ENCODE measurements at regions not wholly inside any gene's neighbourhood (a gene's known extent, or its start where the extent isn't known, plus 50 kb on each side); places are given as distances from the start of the nearest gene placed in this dataset.
"Not testable (repeated sequence)": the region's sequence is repeated elsewhere in the genome, so short reads cannot be mapped to it uniquely, and the experiment has no call there.

DNA sequence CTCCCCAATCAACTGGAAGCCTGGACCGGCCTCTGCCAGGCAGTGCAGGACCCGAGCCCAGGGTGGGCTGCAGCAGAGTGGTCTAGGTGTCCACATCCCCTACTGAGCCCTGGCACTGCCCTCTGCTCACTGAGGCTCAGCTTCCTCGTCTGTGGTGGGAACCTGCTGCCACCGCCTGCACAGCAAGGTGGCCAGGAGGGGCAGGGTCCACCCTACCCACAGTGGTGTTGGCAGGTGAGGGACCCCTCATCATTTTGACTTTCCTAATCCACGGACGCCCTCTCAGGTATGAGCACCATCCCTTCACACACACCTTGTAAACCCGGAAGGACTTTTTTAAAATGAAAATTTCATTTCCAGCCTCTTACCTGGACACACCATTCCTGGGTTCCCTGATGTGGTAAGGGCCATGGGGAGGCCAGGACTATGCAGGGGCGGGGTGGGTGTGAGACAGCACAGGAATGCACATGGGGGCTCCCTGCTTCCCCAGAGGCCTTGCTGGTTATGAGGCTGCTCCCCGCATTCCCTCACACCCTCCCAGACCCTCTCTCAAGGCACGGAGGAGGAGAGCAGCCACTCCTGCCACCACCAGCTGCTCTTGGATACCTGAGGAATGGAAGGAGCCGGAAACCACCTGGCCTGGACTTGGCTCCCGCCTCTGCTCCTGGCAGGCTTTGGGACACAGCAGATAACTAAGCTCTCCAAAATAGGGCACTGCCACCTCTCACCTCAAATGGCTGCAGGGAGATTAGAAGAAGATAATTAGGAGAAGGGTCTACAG is 185.9 kb upstream of the TPM1 start:
- Histone ChIP-seq H3K36me3 (no peaks in the 10 kb centered on the region), H3K9me3 (peaks cover 5% of the 10 kb centered on the region; the same call in 1 of the 2 replicates), H3K4me3 (no peak overlapping the region), H3K27me3 (no peaks in the 10 kb centered on the region)
- DNase-seq = no peak

DNA sequence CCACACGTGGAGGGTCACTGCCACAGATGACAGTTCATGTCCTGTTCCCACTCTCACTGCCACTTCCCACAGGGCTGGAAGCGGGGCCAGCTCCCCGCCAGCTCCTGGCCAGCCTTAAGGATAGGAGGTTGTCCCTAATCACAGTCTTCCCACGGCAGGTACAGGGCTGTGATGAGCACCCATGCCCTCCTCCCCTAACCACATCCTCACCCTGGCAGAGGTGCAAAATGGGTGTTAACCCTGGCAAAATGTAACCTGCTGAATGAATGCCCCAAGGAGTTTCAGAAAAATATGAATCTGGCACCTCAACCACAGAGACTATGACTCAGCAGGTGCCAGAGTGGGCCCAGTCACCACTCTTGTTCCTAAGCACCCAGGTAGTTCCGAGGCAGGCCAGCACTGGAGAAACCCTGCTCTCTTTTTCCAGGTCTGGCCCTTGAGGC is 185.1 kb upstream of the TPM1 start:
- Histone ChIP-seq H3K27me3 (no peaks in the 10 kb centered on the region), H3K36me3 (no peaks in the 10 kb centered on the region), H3K4me3 (no peak overlapping the region), H3K9me3 (peaks cover 5% of the 10 kb centered on the region; the same call in 1 of the 2 replicates)
- DNase-seq = no peak

DNA sequence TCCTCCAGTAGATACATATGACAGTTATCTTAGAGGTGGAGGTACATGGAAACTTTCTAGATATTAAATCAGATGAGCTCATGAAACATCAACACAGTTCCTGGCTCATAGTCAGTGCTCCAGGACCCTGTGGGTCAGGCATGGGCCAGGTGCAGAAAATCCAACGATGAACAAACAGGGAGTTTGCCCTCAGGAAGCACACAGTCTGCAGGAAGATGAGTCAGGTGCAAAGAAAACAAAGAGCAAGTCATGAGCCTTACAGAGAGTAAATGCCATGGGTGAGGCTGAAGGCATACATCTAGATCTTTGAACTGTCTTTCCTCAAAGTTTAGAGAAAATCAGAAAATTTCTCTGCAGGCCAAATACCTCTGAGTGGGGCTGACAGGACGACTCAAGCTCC is 184.2 kb upstream of the TPM1 start:
- Histone ChIP-seq H3K36me3 (no peaks in the 10 kb centered on the region), H3K4me3 (no peak overlapping the region), H3K27me3 (no peaks in the 10 kb centered on the region), H3K9me3 (peaks cover 5% of the 10 kb centered on the region; the same call in 1 of the 2 replicates)
- DNase-seq = no peak

- no peak for DNase-seq
- H3K27me3 ChIP-seq = no peaks in the 10 kb centered on the region
- H3K36me3 ChIP-seq = no peaks in the 10 kb centered on the region
- peaks cover 5% of the 10 kb centered on the region; the same call in 1 of the 2 replicates for H3K9me3 ChIP-seq
- no peak overlapping the region for H3K4me3 ChIP-seq
Observed at GRCh38 chr15:62862717-62863116, 179.8 kb upstream of the TPM1 start.

- H3K36me3 ChIP-seq = no peaks in the 10 kb centered on the region
- no peak for DNase-seq
- no peaks in the 10 kb centered on the region; the same call in 1 of the 2 replicates for H3K9me3 ChIP-seq
- no peaks in the 10 kb centered on the region for H3K27me3 ChIP-seq
- H3K4me3 ChIP-seq = no peak overlapping the region
Observed at GRCh38 chr15:62866366-62866765, 176.2 kb upstream of the TPM1 start.

GRCh38 chr15:62867844-62868243 is 174.7 kb upstream of the TPM1 start:
- H3K36me3 ChIP-seq = no peaks in the 10 kb centered on the region
- no peaks in the 10 kb centered on the region for H3K9me3 ChIP-seq
- DNase-seq = no peak
- no peaks in the 10 kb centered on the region for H3K27me3 ChIP-seq
- H3K4me3 ChIP-seq = no peak overlapping the region

GRCh38 chr15:62868507-62868906 is 174.0 kb upstream of the TPM1 start:
- H3K36me3 ChIP-seq = no peaks in the 10 kb centered on the region
- H3K27me3 ChIP-seq = no peaks in the 10 kb centered on the region
- no peaks in the 10 kb centered on the region for H3K9me3 ChIP-seq
- no peak overlapping the region for H3K4me3 ChIP-seq
- DNase-seq = no peak

GRCh38 chr15:62869116-62869515 is 173.4 kb upstream of the TPM1 start:
- Histone ChIP-seq H3K4me3 (no peak overlapping the region), H3K27me3 (no peaks in the 10 kb centered on the region), H3K36me3 (no peaks in the 10 kb centered on the region), H3K9me3 (no peaks in the 10 kb centered on the region)
- no peak for DNase-seq

DNA sequence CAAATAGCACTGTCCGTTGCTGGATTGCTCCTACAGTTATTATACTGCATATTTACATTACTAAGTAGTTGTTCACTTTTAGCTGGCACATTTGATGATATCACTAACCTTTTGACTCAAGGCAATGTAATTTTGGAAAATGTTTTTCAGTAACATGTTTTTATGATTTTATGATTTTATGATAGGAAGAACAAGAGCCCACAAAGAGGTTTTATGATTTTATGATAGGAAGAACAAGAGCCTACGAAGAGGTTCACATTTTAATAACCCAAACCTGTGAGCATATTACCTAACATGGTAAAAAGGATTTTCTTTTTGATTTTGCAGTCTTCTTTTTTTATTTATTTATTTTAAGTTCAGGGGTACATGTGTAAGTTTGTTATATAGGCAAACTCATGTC is 172.3 kb upstream of the TPM1 start:
- H3K36me3 ChIP-seq = no peaks in the 10 kb centered on the region
- H3K27me3 ChIP-seq = no peaks in the 10 kb centered on the region
- no peak for DNase-seq
- no peak overlapping the region for H3K4me3 ChIP-seq
- no peaks in the 10 kb centered on the region for H3K9me3 ChIP-seq

DNA sequence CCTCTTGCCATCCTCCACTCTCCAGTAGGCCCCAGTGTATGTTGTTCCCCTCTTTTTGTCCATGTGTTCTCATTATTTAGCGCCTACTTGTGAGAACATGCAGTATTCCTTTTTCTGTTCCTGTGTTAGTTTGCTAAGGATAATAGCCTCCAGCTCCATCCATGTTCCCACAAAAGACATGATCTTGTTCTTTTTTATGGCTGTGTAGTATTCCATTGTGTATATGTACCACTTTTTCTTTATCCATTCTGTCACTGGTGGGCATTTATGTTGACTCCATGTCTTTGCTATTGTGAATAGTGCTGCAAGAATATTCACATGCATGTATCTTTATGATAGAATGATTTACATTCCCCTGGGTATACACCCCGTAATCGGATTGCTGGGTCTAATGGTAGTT is 171.8 kb upstream of the TPM1 start:
- H3K4me3 ChIP-seq, DNase-seq, H3K9me3 ChIP-seq: not testable (repeated sequence)

DNA sequence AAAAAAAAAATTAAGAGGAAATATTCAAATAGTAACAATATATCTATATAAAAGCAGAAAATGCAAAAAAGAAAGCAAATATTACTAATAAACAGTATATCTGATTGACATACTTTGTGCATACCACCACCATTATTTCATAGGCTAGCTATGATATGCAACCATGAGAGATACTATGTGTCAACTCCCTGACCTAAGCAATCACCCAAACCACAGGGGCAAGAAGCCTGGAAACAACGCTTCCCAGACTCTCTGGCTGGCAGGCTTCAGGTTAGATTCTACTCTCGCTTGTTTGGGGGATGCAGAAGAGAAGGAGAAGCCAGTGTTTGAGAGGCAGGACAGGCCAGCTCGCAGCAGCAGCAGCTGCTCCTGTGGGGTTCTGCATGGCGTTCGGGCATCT is 169.3 kb upstream of the TPM1 start:
- H3K9me3 ChIP-seq = no peaks in the 10 kb centered on the region
- DNase-seq = no peak
- H3K4me3 ChIP-seq = no peak overlapping the region
- H3K27me3 ChIP-seq = no peaks in the 10 kb centered on the region
- no peaks in the 10 kb centered on the region for H3K36me3 ChIP-seq

More for the DNA sequence above, 171.8 kb upstream of the TPM1 start:
- not testable (repeated sequence) for H3K27me3 ChIP-seq, H3K36me3 ChIP-seq

DNA sequence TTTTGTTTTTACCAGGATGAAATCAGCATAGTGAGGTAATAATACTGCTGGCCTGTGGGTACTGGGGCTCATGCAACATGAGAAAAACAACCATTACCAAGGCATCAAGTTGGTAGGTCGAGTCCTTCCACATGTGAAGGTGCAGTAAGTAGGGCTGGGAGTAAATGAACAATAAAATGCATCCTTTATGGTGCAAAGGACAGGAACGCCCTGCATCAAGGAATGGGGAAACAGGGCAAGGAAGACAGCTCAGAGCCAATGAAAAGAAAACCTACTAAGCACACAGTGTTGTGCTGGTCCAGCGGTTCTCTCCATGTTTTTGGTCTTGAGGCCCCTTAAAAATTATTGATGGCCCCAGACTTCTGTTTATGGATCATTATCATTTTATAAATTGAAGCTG is 168.5 kb upstream of the TPM1 start:
- DNase-seq = no peak
- no peaks in the 10 kb centered on the region for H3K36me3 ChIP-seq
- H3K4me3 ChIP-seq = no peak overlapping the region
- H3K9me3 ChIP-seq = no peaks in the 10 kb centered on the region
- no peaks in the 10 kb centered on the region for H3K27me3 ChIP-seq

DNA sequence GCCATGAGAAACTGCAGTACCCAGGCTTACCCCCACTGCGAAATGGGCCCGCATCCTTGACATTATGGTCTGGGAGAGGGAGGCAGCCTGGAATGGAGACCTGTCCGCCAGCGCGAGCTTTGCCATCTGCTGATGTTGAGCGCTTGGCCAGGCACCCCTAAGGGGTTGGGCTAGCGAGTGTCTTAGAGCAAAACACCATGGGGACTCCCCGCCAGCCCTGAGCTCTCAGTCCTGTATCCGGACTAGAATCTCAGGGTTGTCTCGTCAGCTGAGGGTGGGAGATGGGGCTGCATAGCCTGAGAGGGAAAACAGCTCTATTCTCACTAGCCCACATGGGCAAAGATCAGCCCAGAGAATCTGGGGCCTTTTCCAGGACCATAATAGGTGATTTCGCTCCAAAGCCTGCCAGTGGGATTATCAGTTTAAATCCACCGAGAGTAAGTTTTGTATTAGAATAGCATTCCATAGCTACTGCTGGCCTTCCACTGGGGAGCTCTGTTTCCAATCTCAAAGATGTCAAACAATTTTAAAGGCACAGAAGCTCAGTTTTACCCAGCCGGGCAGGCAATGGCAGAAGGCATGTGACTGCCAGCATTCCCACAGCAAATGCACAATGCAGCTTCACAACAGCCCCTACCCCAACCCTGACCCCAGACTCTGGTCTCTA is 167.5 kb upstream of the TPM1 start:
- DNase-seq = no peak
- H3K36me3 ChIP-seq = no peaks in the 10 kb centered on the region
- H3K27me3 ChIP-seq = no peaks in the 10 kb centered on the region
- no peaks in the 10 kb centered on the region for H3K9me3 ChIP-seq
- H3K4me3 ChIP-seq = no peak overlapping the region

DNA sequence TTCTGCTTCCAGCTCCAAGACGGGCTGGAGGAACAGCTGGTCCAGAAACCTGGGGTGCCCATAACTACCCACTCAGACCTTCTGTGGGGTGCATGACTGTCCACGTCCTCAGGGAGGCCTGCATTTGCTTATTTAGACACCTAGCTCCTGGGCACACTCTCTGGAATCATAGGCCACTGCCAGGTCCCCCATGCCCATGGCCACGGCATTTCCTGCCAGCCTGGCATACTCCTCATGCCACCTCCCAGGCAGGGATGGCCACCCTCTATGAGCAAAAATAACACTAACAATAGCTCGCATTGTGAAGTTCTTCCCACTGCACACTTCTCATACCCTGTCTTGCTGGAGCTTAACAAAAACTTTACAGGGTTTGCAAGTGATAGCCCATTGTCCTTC is 166.9 kb upstream of the TPM1 start:
- no peak for DNase-seq
- Histone ChIP-seq H3K36me3 (no peaks in the 10 kb centered on the region), H3K4me3 (no peak overlapping the region), H3K9me3 (no peaks in the 10 kb centered on the region), H3K27me3 (no peaks in the 10 kb centered on the region)

DNA sequence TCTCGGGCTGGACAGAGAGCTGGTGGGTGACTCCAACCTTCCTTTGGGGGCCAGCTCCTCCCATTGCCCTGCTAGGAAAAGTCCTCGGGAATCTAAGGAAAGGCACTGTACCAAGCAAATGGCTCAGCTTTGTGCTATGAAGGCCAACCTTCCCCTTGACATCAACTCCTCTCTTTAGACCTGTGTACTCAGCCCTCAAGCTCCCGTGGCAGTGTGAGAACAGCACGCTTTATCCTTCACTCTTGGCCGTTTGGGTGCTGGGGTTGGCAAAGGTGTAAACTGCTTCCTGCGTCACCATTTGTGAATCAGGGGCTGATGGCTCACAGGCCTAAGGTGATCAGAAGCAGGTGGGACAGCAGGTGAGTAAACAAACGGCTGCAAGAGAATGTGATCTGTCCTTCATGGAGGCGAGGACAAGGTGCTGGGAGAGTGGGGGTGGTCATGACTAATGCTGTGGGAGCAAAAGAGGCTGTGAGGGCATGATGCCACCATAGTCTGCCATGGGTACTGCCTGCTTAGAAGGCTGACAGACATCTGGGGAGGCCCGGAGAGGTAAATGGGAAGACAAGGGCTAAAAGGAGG is 165.2 kb upstream of the TPM1 start:
- H3K4me3 ChIP-seq = no peak overlapping the region
- DNase-seq = no peak
- no peaks in the 10 kb centered on the region for H3K36me3 ChIP-seq
- H3K9me3 ChIP-seq = no peaks in the 10 kb centered on the region
- H3K27me3 ChIP-seq = no peaks in the 10 kb centered on the region

DNA sequence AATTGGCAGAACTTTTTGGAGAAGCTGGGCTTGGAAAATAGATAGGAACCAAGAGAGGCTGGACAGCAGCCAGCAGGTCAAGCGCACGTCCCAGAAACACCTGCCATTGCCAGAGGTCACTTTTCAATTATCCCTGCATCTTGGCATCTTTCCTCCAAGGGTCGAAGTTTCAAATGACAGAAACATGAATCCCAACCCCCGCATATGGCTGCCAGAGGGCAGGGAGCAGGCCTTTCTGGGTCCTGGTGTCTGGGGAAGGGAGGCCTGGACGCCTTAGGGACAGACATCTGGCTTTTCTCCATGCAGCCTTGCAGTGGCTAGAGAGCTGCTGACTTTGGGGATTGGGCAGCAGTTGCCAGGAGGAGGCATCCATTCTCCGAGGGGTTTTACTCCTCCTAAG is 164.5 kb upstream of the TPM1 start:
- Histone ChIP-seq H3K27me3 (no peaks in the 10 kb centered on the region), H3K9me3 (no peaks in the 10 kb centered on the region)

DNA sequence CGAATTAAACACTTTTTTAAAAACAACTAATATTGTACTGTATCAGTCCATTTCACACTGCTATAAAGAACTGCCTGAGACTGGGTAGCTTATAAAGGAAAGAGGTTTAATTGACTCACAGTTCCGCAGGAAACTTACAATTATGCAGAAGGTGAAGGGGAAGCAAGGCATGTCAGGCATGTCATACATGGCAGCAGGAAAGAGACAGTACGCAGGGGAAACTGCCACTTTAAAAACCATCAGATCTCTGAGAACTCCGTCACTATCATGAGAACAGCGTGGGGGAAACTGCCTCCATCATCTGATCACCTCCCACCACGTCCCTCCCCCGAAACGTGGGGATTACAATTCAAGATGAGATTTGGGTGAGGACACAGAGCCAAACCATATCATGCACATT is 162.8 kb upstream of the TPM1 start:
- Histone ChIP-seq H3K36me3 (no peaks in the 10 kb centered on the region), H3K27me3 (no peaks in the 10 kb centered on the region), H3K9me3 (no peaks in the 10 kb centered on the region), H3K4me3 (no peak overlapping the region)
- DNase-seq = no peak

More for the DNA sequence above, 164.5 kb upstream of the TPM1 start:
- Histone ChIP-seq H3K36me3 (no peaks in the 10 kb centered on the region), H3K4me3 (no peak overlapping the region)
- DNase-seq = no peak

GRCh38 chr15:62880278-62880677 is 162.3 kb upstream of the TPM1 start:
- H3K27me3 ChIP-seq = no peaks in the 10 kb centered on the region
- no peaks in the 10 kb centered on the region for H3K9me3 ChIP-seq
- H3K36me3 ChIP-seq = no peaks in the 10 kb centered on the region
- H3K4me3 ChIP-seq = no peak overlapping the region
- no peak for DNase-seq
